ENCODE measurements at regions not wholly inside any gene's neighbourhood (a gene's known extent, or its start where the extent isn't known, plus 50 kb on each side); places are given as distances from the start of the nearest gene placed in this dataset.

DNA sequence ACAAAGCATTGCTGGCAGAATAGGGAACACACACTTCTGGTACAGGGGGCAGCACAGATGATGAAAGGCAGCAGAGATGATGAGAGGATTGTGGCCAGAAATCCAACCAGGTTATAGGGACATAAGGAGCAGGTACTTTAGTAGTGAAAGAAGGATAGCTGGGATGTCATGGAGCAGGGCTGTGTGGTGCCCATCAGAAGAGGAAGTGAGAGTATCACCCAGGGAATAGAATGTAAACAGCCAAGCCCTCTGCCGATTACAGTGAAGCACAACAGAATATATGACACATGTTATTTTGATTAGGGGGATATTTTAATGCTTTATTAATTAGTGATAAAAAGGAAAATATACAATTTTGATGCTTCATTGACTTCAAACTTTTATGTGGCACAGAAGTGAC is 883.4 kb upstream of the CDH2 start:
- CTCF ChIA-PET, result no interaction called here
- POLR2A ChIA-PET, result no interaction called here

DNA sequence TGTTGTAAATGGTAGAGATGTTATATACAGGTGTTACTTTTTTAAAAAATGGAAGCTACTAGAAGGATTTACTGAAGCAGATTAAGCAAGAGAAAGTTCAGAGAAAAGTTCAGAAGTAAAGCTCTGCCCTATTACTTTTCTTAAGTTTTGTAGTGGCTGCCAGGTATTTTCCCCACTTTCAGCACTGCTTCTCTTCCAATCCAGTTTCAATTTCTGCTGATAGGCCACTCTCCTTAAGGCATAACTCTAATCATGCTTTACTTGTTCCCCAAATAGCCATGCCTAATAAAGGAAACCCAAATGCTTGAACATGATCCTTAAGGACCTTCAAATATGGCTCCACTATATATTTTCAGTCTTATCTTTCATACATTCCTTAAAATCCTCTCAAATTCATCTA is 880.8 kb upstream of the CDH2 start:
- ChIA-PET CTCF (no interaction called here), POLR2A (no interaction called here)
- no peaks in the 10 kb centered on the region for H3K9me3 ChIP-seq
- ATAC-seq (no peak), FAIRE-seq (no peak), DNase-seq (ENCODE audit: low read depth in 1 of 2, low spot score in 1 of 2) (no peak)
- TF ChIP-seq RAD21 (conservative IDR thresholded peaks at IDR 0.05 in 1 of 2, IDR thresholded peaks at IDR 0.05 in 1 of 2) (no peak), MYC (IDR thresholded peaks at IDR 0.05; ENCODE audit: borderline replicate concordance, low read length) (no peak), HEYL (CRISPR knock-in tag; IDR thresholded peaks at IDR 0.05) (no peak), RARB (CRISPR knock-in tag; IDR thresholded peaks at IDR 0.05) (no peak), HOXA7 (CRISPR knock-in tag; IDR thresholded peaks at IDR 0.05) (no peak), TFCP2L1 (CRISPR knock-in tag; IDR thresholded peaks at IDR 0.05) (no peak), SMC3 (IDR thresholded peaks at IDR 0.05) (no peak), ESRRA (IDR thresholded peaks at IDR 0.05; ENCODE audit: borderline replicate concordance, low read length) (no peak), CBX8 (IDR thresholded peaks at IDR 0.05) (no peak), KDM5A (IDR thresholded peaks at IDR 0.05) (no peak), POLR2A (IDR thresholded peaks at IDR 0.05; ENCODE audit: low read length) (no peak)
- TF ChIP-seq, protein P1, sequence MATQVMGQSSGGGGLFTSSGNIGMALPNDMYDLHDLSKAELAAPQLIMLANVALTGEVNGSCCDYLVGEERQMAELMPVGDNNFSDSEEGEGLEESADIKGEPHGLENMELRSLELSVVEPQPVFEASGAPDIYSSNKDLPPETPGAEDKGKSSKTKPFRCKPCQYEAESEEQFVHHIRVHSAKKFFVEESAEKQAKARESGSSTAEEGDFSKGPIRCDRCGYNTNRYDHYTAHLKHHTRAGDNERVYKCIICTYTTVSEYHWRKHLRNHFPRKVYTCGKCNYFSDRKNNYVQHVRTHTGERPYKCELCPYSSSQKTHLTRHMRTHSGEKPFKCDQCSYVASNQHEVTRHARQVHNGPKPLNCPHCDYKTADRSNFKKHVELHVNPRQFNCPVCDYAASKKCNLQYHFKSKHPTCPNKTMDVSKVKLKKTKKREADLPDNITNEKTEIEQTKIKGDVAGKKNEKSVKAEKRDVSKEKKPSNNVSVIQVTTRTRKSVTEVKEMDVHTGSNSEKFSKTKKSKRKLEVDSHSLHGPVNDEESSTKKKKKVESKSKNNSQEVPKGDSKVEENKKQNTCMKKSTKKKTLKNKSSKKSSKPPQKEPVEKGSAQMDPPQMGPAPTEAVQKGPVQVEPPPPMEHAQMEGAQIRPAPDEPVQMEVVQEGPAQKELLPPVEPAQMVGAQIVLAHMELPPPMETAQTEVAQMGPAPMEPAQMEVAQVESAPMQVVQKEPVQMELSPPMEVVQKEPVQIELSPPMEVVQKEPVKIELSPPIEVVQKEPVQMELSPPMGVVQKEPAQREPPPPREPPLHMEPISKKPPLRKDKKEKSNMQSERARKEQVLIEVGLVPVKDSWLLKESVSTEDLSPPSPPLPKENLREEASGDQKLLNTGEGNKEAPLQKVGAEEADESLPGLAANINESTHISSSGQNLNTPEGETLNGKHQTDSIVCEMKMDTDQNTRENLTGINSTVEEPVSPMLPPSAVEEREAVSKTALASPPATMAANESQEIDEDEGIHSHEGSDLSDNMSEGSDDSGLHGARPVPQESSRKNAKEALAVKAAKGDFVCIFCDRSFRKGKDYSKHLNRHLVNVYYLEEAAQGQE (IDR thresholded peaks at IDR 0.05), result no peak
- no peak overlapping the region for H3K4me3 ChIP-seq
- H3K4me2 ChIP-seq, result no peak overlapping the region
- H3K27ac ChIP-seq, result no peak overlapping the region
- no peaks in the 10 kb centered on the region for H3K4me1 ChIP-seq

More for the DNA sequence above, 883.4 kb upstream of the CDH2 start:
- WGBS (ENCODE audit: missing lambda C conversion rate), result 15% methylated on average over 1 of the region's 1 CpG
- H3K4me1 ChIP-seq, result no peaks in the 10 kb centered on the region
- TF ChIP-seq HEYL (CRISPR knock-in tag; IDR thresholded peaks at IDR 0.05) (no peak), EP300 (IDR thresholded peaks at IDR 0.05) (no peak)
- TF ChIP-seq, protein P2, sequence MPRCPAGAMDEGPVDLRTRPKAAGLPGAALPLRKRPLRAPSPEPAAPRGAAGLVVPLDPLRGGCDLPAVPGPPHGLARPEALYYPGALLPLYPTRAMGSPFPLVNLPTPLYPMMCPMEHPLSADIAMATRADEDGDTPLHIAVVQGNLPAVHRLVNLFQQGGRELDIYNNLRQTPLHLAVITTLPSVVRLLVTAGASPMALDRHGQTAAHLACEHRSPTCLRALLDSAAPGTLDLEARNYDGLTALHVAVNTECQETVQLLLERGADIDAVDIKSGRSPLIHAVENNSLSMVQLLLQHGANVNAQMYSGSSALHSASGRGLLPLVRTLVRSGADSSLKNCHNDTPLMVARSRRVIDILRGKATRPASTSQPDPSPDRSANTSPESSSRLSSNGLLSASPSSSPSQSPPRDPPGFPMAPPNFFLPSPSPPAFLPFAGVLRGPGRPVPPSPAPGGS (IDR thresholded peaks at IDR 0.05), result no peak
- no peaks in the 10 kb centered on the region for H3K9me3 ChIP-seq
- DNase-seq (ENCODE audit: low read depth in 1 of 2, low spot score in 1 of 2), result no peak
- no peak overlapping the region for H3K4me3 ChIP-seq
- no peak for FAIRE-seq
- no peak overlapping the region for H3K4me2 ChIP-seq
- no peak for ATAC-seq
- H3K27ac ChIP-seq, result no peak overlapping the region

DNA sequence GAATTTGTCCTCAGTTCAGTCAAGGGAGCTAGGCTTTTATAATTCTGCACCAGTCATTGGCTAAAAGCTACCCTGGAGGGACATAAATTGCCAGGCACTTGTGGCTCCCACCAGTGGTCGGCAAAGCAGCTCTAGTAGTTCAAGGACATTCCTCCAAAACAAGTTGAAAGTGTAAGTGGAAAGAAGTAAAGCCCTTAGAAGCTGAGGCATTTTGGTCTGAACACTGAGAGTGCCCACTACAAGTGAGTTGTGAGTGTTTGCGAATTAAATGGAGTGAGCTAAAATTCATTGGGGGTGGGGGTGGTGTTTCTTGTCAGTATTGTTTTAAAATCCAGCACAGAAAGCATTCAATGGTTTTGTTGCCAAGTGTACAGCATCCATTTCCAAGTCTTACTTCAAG is 879.9 kb upstream of the CDH2 start:
- ChIA-PET POLR2A (no interaction called here), CTCF (no interaction called here)
- FAIRE-seq, result no peak
- Histone ChIP-seq H3K27ac (no peak overlapping the region), H3K9me3 (no peaks in the 10 kb centered on the region), H3K4me1 (no peaks in the 10 kb centered on the region), H3K4me3 (no peak overlapping the region), H3K4me2 (no peak overlapping the region)
- 40% methylated on average over 2 of the region's 2 CpGs for WGBS (ENCODE audit: missing lambda C conversion rate)
- ATAC-seq, result no peak
- DNase-seq (ENCODE audit: low read depth in 1 of 2, low spot score in 1 of 2), result no peak
- TF ChIP-seq KDM1A (IDR thresholded peaks at IDR 0.05; ENCODE audit: low read depth) (no peak), SMC3 (IDR thresholded peaks at IDR 0.05) (no peak), RAD21 (conservative IDR thresholded peaks at IDR 0.05 in 1 of 2, IDR thresholded peaks at IDR 0.05 in 1 of 2) (no peak), CBX8 (IDR thresholded peaks at IDR 0.05) (no peak), EP300 (IDR thresholded peaks at IDR 0.05) (no peak), CBX2 (IDR thresholded peaks at IDR 0.05; ENCODE audit: borderline replicate concordance, low read depth) (no peak), ZNF302 (CRISPR knock-in tag; IDR thresholded peaks at IDR 0.05) (no peak), HOXB5 (CRISPR knock-in tag; IDR thresholded peaks at IDR 0.05) (no peak), NR3C1 (IDR thresholded peaks at IDR 0.05) (no peak)
